ENCODE measurements at regions not wholly inside any gene's neighbourhood (a gene's known extent, or its start where the extent isn't known, plus 50 kb on each side); places are given as distances from the start of the nearest gene placed in this dataset.

DNA sequence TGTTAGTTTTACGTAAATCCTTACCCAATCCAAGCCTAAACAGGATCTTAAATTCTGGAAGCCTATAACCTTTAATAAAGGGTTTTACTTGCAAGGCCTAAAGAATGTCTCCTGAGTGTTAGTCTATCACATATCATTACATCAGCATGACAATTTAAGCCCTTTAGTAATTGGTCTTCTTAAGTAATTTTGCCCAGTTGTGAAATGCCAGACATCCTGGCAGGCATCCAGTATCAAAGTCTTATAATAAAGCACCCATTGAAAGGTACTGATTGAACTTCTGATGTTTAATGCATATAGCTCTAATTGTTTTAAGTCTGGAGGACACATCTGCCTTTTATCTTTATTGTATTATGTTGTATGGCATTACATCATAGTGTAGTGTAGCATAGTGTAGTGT lies 1078.9 kb downstream of the SLITRK1 start:
- TF ChIP-seq, protein P1, sequence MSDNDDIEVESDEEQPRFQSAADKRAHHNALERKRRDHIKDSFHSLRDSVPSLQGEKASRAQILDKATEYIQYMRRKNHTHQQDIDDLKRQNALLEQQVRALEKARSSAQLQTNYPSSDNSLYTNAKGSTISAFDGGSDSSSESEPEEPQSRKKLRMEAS (IDR thresholded peaks at IDR 0.05; ENCODE audit: insufficient read depth, insufficient read length), result no peak
- TF ChIP-seq CTCF (IDR thresholded peaks at IDR 0.05; ENCODE audit: extremely low read depth in 1 of 2, insufficient read depth in 1 of 2, low read depth in 1 of 2, low read length in 2 of 2) (no peak), EZH2 (IDR thresholded peaks at IDR 0.05; ENCODE audit: borderline replicate concordance, low read depth, low read length, severe bottlenecking) (no peak), POLR2A (IDR thresholded peaks at IDR 0.05; ENCODE audit: low read depth, low read length) (no peak), MYC (IDR thresholded peaks at IDR 0.05; ENCODE audit: low read depth, low read length) (no peak), GATA2 (IDR thresholded peaks at IDR 0.05; ENCODE audit: insufficient read depth, insufficient read length, low read depth, low read length) (no peak), POLR2AphosphoS5 (IDR thresholded peaks at IDR 0.05; ENCODE audit: insufficient read depth, low read depth, low read length) (no peak)

All from endothelial cell of umbilical vein (primary cell).